NCI-H345 treated with DMSO at 0.1 percent for 48 hours (cell line): ENCODE measurements at regions not wholly inside any gene's neighbourhood (a gene's known extent, or its start where the extent isn't known, plus 50 kb on each side); places are given as distances from the start of the nearest gene placed in this dataset.

Experiments used
- DNase-seq: peaks from one replicate; lab custom pipeline; 2025; ENCODE audit not compliant: unreplicated experiment; lab: John Stamatoyannopoulos, UW

GRCh38 chr17:79296243-79296642, 221.6 kb downstream of the ENGASE start:
- DNase-seq, result no peak

- no peak for DNase-seq
These were observed 220.7 kb downstream of the ENGASE start for GRCh38 chr17:79295307-79295706.

DNA sequence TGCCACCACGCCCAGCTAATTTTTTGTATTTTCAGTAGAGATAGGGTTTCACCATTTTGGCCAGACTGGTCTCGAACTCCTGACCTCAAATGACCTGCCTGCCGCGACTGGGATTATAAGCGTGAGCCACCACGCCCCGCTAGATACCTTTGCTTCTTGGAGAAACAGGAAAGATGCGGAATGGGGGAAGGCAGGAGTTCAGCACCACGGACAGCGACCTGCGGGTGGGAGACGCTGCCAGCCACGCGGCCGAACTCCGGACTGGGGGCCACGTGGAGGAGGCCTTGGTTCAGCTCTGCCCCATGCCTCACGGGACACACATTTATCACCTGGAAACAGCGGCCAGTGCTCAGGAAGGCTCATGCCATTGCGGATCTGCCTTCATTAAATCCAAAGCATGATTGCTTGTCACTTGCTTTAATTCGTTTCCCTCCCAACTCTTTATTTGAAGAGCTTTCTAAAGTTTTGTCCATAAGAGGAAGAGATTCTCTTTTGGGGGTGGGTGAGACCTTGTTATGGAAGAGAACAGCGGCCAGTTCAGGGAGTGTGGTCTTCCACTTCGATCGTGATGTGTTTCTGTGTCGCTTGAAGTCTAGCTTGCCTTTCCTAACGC, 219.9 kb downstream of the ENGASE start:
- no peak for DNase-seq

- DNase-seq, result no peak
These were observed 217.9 kb downstream of the ENGASE start for GRCh38 chr17:79292501-79292900.

GRCh38 chr17:79291391-79291790, 216.8 kb downstream of the ENGASE start:
- DNase-seq, result no peak

DNA sequence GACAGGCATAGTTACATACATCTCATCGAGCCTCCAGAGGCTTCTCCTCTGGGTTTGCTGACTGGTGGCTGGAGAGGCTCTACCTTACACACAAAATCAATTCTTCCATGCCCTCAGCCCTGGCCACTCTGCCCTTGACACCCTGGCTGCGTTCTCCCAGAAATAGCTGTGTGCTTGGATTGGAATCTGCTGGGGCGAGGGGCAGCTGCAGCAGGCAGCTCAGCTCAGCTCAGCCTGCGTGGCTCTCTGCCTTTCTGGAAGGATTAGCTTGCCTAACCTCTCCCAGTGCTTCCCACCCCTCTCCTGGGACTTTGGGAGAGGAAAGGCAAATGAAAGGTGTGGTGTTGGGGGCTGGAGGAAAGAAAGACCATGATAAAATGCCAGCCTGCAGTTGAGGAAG, 216.1 kb downstream of the ENGASE start:
- no peak for DNase-seq

DNA sequence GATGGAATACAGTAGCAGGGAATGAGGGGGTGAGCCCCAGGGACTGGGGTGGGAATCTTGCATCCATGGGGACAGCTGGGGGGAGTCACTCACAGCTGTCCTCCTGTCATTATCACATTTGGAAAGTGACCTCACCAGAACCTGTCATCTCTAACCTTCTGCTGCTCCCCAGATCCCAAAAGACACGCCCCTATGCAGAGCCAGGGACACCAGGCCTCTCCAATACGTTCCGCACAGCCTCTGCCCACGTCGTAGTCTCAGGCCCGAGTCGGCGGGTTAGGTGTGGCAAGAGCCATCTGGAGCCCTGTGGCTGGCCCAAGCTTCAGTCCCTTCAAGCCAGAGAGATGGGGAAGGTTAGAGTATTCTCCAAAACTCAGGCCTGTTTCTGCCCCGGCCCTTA, 214.3 kb downstream of the ENGASE start:
- no peak for DNase-seq

- DNase-seq, result no peak
These were observed 211.8 kb downstream of the ENGASE start for GRCh38 chr17:79286440-79286839.

- DNase-seq, result no peak
These were observed 211.3 kb downstream of the ENGASE start for GRCh38 chr17:79285973-79286372.

- DNase-seq, result no peak
These were observed 207.7 kb downstream of the ENGASE start for GRCh38 chr17:79282294-79282693.

- DNase-seq, result no peak
These were observed 207.2 kb downstream of the ENGASE start for GRCh38 chr17:79281803-79282202.

GRCh38 chr17:79280866-79281572, 206.4 kb downstream of the ENGASE start:
- no peak for DNase-seq

GRCh38 chr17:79280010-79280409, 205.4 kb downstream of the ENGASE start:
- DNase-seq, result no peak

GRCh38 chr17:79279320-79279719, 204.7 kb downstream of the ENGASE start:
- no peak for DNase-seq

DNA sequence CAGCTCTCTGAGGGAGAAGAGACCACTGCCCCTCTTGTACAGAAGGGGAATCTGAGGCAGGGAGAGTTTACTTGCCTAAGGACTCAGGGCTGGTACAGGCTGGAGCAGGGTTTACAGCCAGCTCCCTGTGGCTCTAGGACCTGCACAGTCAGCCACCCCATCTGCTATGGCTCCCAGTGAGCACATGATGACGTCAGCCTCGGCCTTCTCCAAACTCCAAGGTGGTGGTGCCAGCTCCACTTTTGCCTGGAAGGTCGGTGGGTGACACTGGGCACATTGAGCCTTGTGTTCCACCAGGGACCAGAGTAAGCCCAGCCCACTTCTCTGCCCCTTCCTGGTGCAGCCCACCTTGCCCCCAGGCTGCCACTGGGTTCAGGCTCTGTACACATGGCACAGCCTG, 202.2 kb downstream of the ENGASE start:
- no peak for DNase-seq

GRCh38 chr17:79273660-79274059, 199.0 kb downstream of the ENGASE start:
- no peak for DNase-seq

DNA sequence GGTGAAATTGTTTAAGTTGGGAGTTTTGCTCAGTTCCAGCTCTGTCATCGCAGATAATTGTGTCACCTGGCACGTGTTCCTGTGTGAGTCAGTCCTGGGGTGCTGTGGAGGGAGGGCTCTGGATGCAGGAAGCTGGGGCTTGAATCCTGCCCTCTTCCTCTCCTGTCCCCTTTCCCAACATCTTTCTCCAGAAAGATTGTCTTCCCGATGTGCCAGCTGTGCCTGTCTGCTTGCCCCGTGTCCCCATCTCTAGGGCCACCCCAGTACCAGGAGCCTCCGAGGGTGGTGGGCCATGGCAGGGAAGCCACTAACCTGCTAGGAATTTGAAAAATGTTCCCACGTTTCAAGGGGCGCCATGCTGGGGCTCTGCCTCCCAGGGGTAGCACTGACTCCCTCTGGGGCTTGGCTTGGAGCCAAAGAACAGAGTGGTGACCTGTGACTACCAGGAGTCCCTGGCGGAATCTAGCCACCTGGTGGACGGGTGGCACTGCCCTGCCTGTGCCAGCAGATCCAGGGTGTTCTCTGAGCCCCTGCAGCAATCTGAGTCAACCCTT, 198.1 kb downstream of the ENGASE start:
- no peak for DNase-seq

DNA sequence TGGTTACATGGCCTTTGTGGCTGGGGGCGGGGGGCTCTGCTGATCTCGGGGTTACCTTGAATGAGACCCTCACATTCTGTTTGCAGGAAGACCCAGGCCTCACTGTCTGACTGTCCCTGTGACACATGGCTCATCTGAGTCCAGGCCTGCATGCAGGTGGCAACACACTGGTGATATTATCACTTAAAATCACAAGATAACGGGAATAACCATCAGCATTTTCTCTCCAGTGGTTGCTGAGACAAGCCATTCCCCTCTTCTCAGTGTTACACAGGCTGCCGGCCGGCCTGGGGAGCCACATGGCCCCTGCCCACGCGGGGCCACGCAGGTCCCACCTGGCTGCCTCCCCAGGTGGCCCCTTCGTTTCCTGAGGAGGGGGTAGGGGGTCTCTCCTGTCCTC, 197.6 kb downstream of the ENGASE start:
- no peak for DNase-seq

GRCh38 chr17:79269620-79270019, 195.0 kb downstream of the ENGASE start:
- no peak for DNase-seq

- DNase-seq, result no peak
These were observed 188.6 kb downstream of the ENGASE start for GRCh38 chr17:79263191-79263590.

DNA sequence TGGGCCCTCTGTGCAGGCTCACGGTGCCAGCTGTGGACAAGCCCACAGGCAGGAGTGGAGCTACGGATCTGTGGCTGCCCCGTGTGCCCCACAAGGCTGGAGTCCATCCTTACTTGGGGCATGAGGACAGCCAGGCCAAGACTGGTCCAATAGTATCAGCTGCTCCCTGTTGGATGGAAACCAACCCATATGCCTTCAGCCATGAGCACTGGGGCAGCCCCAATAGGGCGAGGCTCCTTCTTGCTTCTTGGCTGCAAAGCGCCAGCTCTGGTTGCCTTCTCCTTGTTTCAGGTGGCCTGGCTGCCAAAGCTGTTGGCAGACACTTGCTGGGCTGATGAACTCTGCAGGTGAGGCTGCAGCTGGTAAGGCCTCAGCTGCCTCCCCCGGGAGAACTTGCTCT, 188.0 kb downstream of the ENGASE start:
- DNase-seq, result no peak

DNA sequence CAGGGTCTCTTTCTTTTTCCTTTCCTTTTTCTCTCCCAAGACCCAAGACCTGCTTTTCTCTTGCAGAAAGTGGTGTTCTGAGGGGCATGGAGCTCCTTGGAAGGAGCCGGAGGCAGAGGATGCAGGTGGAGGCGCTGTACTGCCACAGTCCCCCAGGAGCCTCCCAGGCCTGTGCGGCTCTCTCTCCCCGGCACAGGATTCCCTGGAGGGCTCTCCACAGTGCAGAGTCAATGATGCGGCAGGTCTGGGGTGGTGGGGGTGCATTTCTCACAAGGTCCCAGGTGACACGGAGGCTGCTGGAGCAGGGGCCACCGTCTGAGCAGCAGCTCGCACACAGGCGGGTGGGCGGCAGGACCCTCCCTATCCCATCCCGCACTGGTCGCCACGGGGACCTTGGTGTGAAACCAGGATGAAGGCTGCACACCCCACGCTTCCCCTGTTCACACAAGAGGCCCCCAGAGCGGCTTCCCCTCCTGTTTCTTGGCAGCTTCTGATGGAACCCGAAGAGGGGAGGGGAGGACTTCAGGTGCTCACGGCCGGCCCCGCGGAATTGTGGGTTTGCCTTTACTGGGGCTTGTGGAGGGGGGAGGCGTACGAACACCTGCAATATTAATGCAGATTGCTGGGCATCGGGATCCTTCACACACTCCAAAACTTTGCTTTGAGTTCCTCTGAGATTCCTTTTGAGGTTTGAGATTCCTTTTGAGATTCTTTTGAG, 186.9 kb downstream of the ENGASE start:
- DNase-seq, result no peak
